ENCODE measurements at regions not wholly inside any gene's neighbourhood (a gene's known extent, or its start where the extent isn't known, plus 50 kb on each side); places are given as distances from the start of the nearest gene placed in this dataset.

GRCh38 chr16:87239545-87239944 is 77.6 kb downstream of the C16orf95 start:
- Histone ChIP-seq H3K27ac (no peak overlapping the region), H3K4me3 (ENCODE audit: low read depth in 1 of 2, low read length in 1 of 2) (no peak overlapping the region), H3K36me3 (no peaks in the 10 kb centered on the region), H3K4me1 (ENCODE audit: control insufficient read depth in 1 of 2, insufficient read depth in 1 of 2, low read depth in 1 of 2, low read length in 1 of 2) (peaks cover 9 to 11% of the 10 kb centered on the region in 2 experiments), H3K27me3 (peaks cover 58% of the 10 kb centered on the region), H3K9me3 (no peaks in the 10 kb centered on the region)
- no peak for TF ChIP-seq CTCF (IDR thresholded peaks at IDR 0.05)

- H3K4me1 ChIP-seq (ENCODE audit: control insufficient read depth in 1 of 2, insufficient read depth in 1 of 2, low read depth in 1 of 2, low read length in 1 of 2): peaks cover 9 to 11% of the 10 kb centered on the region in 2 experiments
- H3K4me3 ChIP-seq (ENCODE audit: low read depth in 1 of 2, low read length in 1 of 2): no peak overlapping the region
- H3K36me3 ChIP-seq: no peaks in the 10 kb centered on the region
- H3K27ac ChIP-seq: no peak overlapping the region
- TF ChIP-seq CTCF (IDR thresholded peaks at IDR 0.05): no peak
- H3K27me3 ChIP-seq: peaks cover 48% of the 10 kb centered on the region
- no peaks in the 10 kb centered on the region for H3K9me3 ChIP-seq
Measured at GRCh38 chr16:87240211-87241136, 76.7 kb downstream of the C16orf95 start.

GRCh38 chr16:87241137-87241771 is 75.9 kb downstream of the C16orf95 start:
- TF ChIP-seq CTCF (IDR thresholded peaks at IDR 0.05): no peak
- H3K27me3 ChIP-seq: peaks cover 41% of the 10 kb centered on the region

GRCh38 chr16:87243478-87243877 is 73.7 kb downstream of the C16orf95 start:
- Histone ChIP-seq H3K36me3 (no peaks in the 10 kb centered on the region), H3K9me3 (no peaks in the 10 kb centered on the region), H3K4me1 (ENCODE audit: control insufficient read depth in 1 of 2, insufficient read depth in 1 of 2, low read depth in 1 of 2, low read length in 1 of 2) (no peaks in the 10 kb centered on the region), H3K27me3 (peaks cover 19% of the 10 kb centered on the region), H3K4me3 (ENCODE audit: low read depth in 1 of 2, low read length in 1 of 2) (no peak overlapping the region), H3K27ac (no peak overlapping the region)
- TF ChIP-seq CTCF (IDR thresholded peaks at IDR 0.05): no peak

More at GRCh38 chr16:87241137-87241771, 75.9 kb downstream of the C16orf95 start:
- H3K27ac ChIP-seq: no peak overlapping the region
- H3K4me3 ChIP-seq (ENCODE audit: low read depth in 1 of 2, low read length in 1 of 2): no peak overlapping the region
- H3K4me1 ChIP-seq (ENCODE audit: control insufficient read depth in 1 of 2, insufficient read depth in 1 of 2, low read depth in 1 of 2, low read length in 1 of 2): peaks cover 3 to 5% of the 10 kb centered on the region in 2 experiments
- H3K36me3 ChIP-seq: no peaks in the 10 kb centered on the region
- no peaks in the 10 kb centered on the region for H3K9me3 ChIP-seq

GRCh38 chr16:87244636-87245197 is 72.5 kb downstream of the C16orf95 start:
- no peaks in the 10 kb centered on the region for H3K9me3 ChIP-seq
- no peaks in the 10 kb centered on the region for H3K4me1 ChIP-seq (ENCODE audit: control insufficient read depth in 1 of 2, insufficient read depth in 1 of 2, low read depth in 1 of 2, low read length in 1 of 2)
- H3K36me3 ChIP-seq: no peaks in the 10 kb centered on the region
- no peak overlapping the region for H3K4me3 ChIP-seq (ENCODE audit: low read depth in 1 of 2, low read length in 1 of 2)
- H3K27ac ChIP-seq: no peak overlapping the region
- TF ChIP-seq CTCF (IDR thresholded peaks at IDR 0.05): no peak
- peaks cover 21% of the 10 kb centered on the region for H3K27me3 ChIP-seq

Data from neutrophil (primary cell).